ENCODE measurements at regions not wholly inside any gene's neighbourhood (a gene's known extent, or its start where the extent isn't known, plus 50 kb on each side); places are given as distances from the start of the nearest gene placed in this dataset.

- no peak overlapping the region for H2BK12ac ChIP-seq (ENCODE audit: low read depth, low read length)
- H3K18ac ChIP-seq (ENCODE audit: extremely low read depth, low read length) = no peak overlapping the region
- H4K20me1 ChIP-seq (replicated peaks in 1 of 2; ENCODE audit: control insufficient read depth in 1 of 2, insufficient read depth in 2 of 2, low read length in 2 of 2) = no peaks in the 10 kb centered on the region
- H3K14ac ChIP-seq (ENCODE audit: insufficient read length) = no peak overlapping the region
- no peak overlapping the region for H3K9ac ChIP-seq (replicated peaks in 1 of 4; ENCODE audit: extremely low read depth in 1 of 4, low read depth in 3 of 4, low read length in 3 of 4)
- H4K91ac ChIP-seq (replicated peaks; ENCODE audit: insufficient read length, low read length) = no peak overlapping the region
- no peak overlapping the region for H2AFZ ChIP-seq (ENCODE audit: low read length)
- ChIA-PET CTCF (ENCODE audit: partially characterized antibody) (interaction anchor here (1.9 kb wide), 1 partner anchor 209 kb away, joined by 6 read pairs; no protein-coding TSS in a partner anchor), POLR2A (ENCODE audit: partially characterized antibody) (no interaction called here)
- H3K9me3 ChIP-seq (ENCODE audit: insufficient read depth in 2 of 2, low read depth in 1 of 2, low read length in 1 of 2) = no peaks in the 10 kb centered on the region
- peaks cover 4 to 10% (median 6%) of the 10 kb centered on the region in 4 experiments; a peak in 6 of 7 replicates for H3K4me1 ChIP-seq (replicated peaks in 1 of 4; ENCODE audit: control insufficient read depth in 3 of 4, insufficient read depth in 4 of 4, low read length in 3 of 4)
- no peak overlapping the region for H3K4ac ChIP-seq (replicated peaks; ENCODE audit: insufficient read length, low read depth, low read length)
- H3K23me2 ChIP-seq (ENCODE audit: low read depth, low read length) = no peaks in the 10 kb centered on the region
- no peak overlapping the region for H2BK15ac ChIP-seq (ENCODE audit: low read length)
- no peaks in the 10 kb centered on the region for H3K27me3 ChIP-seq (replicated peaks in 1 of 4; ENCODE audit: control insufficient read depth in 3 of 4, extremely low read depth in 1 of 4, insufficient read depth in 3 of 4, low read length in 3 of 4)
- no peak overlapping the region for H2AK5ac ChIP-seq (ENCODE audit: low read depth, low read length)
- no peak overlapping the region for H3K23ac ChIP-seq (ENCODE audit: insufficient read length)
- no peaks in the 10 kb centered on the region for H3K79me1 ChIP-seq (ENCODE audit: low read depth, low read length)
- no peak overlapping the region for H2BK120ac ChIP-seq (replicated peaks; ENCODE audit: low read depth, low read length)
- no peak overlapping the region for H3K56ac ChIP-seq (replicated peaks; ENCODE audit: insufficient read length, low read depth, low read length)
- no peak overlapping the region for H3K4me2 ChIP-seq (ENCODE audit: insufficient read depth in 1 of 2, low read depth in 2 of 2, low read length in 2 of 2)
- H3K27ac ChIP-seq (ENCODE audit: low read depth, low read length) = no peak overlapping the region
- H4K8ac ChIP-seq (ENCODE audit: extremely low read depth, insufficient read depth, low read length) = no peak overlapping the region
- DNase-seq (ENCODE audit: low read depth in 1 of 2, low spot score in 2 of 2) (no peak), FAIRE-seq (no peak)
- 76% methylated on average over 1 of the region's 1 CpG; no CpG with 5 or more reads in 1 of the 2 experiments for WGBS, 2 experiments (ENCODE audit: extremely low coverage in 1 of 2, insufficient coverage in 1 of 2, insufficient read length in 1 of 2, insufficient replicate concordance in 2 of 2, low coverage in 1 of 2, low lambda C conversion rate in 2 of 2, missing lambda C conversion rate in 1 of 2)
- no peaks in the 10 kb centered on the region for H3K36me3 ChIP-seq (ENCODE audit: control insufficient read depth in 2 of 4, insufficient read depth in 4 of 4, low read length in 3 of 4)
- H4K5ac ChIP-seq (ENCODE audit: insufficient read length, low read depth, low read length) = no peak overlapping the region
- TF ChIP-seq RNF2 (IDR thresholded peaks at IDR 0.05; ENCODE audit: borderline replicate concordance, low read depth, low read length, missing control alignments, poor library complexity, severe bottlenecking) = no peak
- TF ChIP-seq RBBP5 (IDR thresholded peaks at IDR 0.05; ENCODE audit: borderline replicate concordance, low read depth, low read length) = no peak
- TF ChIP-seq JUND (IDR thresholded peaks at IDR 0.05; ENCODE audit: low read length) = no peak
- TF ChIP-seq SIX5 (IDR thresholded peaks at IDR 0.05; ENCODE audit: low read depth, low read length) = no peak
- no peak for TF ChIP-seq KDM5A (IDR thresholded peaks at IDR 0.05; ENCODE audit: low read length)
- no peak for TF ChIP-seq KDM4A (IDR thresholded peaks at IDR 0.05; ENCODE audit: low read depth, low read length, severe bottlenecking)
- no peak for TF ChIP-seq POU5F1 (IDR thresholded peaks at IDR 0.05; ENCODE audit: low read depth, low read length)
- no peak overlapping the region for H2BK5ac ChIP-seq (ENCODE audit: low read depth, low read length)
- no peaks in the 10 kb centered on the region for H3K79me2 ChIP-seq (ENCODE audit: control insufficient read depth in 1 of 2, insufficient read depth in 2 of 2, low read length in 2 of 2)
- H2BK20ac ChIP-seq (ENCODE audit: low read length) = no peak overlapping the region
- no peak overlapping the region for H3K4me3 ChIP-seq (ENCODE audit: extremely low read depth in 1 of 4, insufficient read depth in 2 of 4, low read depth in 3 of 4, low read length in 4 of 4)
These were observed 130.8 kb upstream of the RIPOR2 start for GRCh38 chr6:25066593-25066992.

Measured in H1 (cell line).